OCI-LY3 (cell line): ENCODE measurements at regions not wholly inside any gene's neighbourhood (a gene's known extent, or its start where the extent isn't known, plus 50 kb on each side); places are given as distances from the start of the nearest gene placed in this dataset.

Experiments used
- CTCF ChIP-seq: fragments of 200-600, 300-600 bp; sonication (generic); IDR thresholded peaks from 2 replicates; pipeline ENCODE4 v1.5.1; 2014; ENCODE audit warnings: antibody characterized with exemption, low read length, low read depth
- EZH2phosphoT487 ChIP-seq: fragments of 200-600 bp; shearing (Covaris generic); IDR thresholded peaks from 2 replicates; pipeline ENCODE4 v1.6.1; 2018; ENCODE audit warnings: antibody characterized with exemption, mixed run types, low read depth

DNA sequence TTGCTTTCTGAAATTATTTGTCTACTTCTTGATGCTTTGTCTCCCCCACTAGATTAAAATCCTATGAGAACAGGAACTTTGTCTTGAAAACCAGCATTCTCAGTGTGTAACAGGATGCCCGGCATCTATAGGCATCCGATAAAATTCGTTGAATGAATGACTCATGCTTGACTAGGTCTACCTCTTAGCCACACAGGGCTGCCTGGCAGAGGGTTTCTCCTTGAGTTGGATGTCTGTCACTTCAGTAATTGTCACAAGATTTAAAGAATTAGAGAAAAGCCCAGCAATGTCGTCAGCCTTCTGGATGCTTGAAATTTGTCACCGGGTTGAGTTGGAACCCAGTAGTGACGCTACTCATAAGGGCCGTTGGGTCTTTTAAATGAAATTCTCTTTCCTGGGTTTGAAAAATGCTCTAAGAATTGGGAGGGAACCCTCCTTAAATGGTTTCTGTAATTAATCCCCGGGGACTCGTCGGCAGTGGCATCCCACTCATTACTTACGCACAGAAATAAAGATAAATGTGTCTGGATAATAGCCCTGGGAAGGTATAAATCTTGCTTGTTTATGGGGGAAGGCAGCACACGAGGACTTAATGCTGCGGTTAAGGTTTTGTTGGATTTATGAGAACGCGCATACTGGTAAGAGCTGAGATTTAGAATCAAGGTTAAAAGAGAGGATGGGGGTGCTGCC is 194.1 kb downstream of the AACS start:
- TF ChIP-seq CTCF (no peak), EZH2phosphoT487 (no peak)
